A549 (cell line): ENCODE measurements at regions not wholly inside any gene's neighbourhood (a gene's known extent, or its start where the extent isn't known, plus 50 kb on each side); places are given as distances from the start of the nearest gene placed in this dataset.

Source experiments
- ATAC-seq, 2 experiments: fragments of 200-7000 bp in 1 of 2; fragments of >200 bp in 1 of 2; cut with Nextera tagmentation in 1 of 2; cut with Tn5 transposase in 1 of 2; 3 replicates each; pipeline versions ENCODE4 v1.8.0 to v1.9.1; 2018 to 2020; ENCODE audit warnings: mild to moderate bottlenecking in 1 of 2, moderate library complexity in 1 of 2
- CTCF ChIA-PET: fragments of 300-600 bp; sonication (Branson Sonifier 250); formaldehyde crosslinking; extraction: SDS; loops from one replicate; lab custom pipeline; 2021; ENCODE audit warnings: antibody characterized with exemption, inconsistent platforms; lab: Yijun Ruan, JAX
- POLR2A ChIA-PET: fragments of 350-600 bp; formaldehyde crosslinking; extraction: SDS; loops from one replicate; lab custom pipeline; 2021; ENCODE audit warnings: antibody characterized with exemption, inconsistent platforms; lab: Yijun Ruan, JAX
- DNase-seq, 2 experiments: peaks; one replicate each; pipeline versions ENCODE4 v3.0.0 to v3.0.0-alpha.2; 2011 to 2016; ENCODE audit warnings: low read depth in 1 of 2, low spot score in 1 of 2
- FAIRE-seq: peaks from 2 replicates; lab custom pipeline; 2011; peaks lifted over from hg19 to GRCh38; lab: Jason Lieb, UNC
- H3K27ac ChIP-seq, 2 experiments: fragments of >200 bp; sonication (Bioruptor Twin); formaldehyde crosslinking; 3 replicates each; pipeline ENCODE4 v1.5.1; 2016 to 2017
- H3K4me1 ChIP-seq: fragments of >200 bp; sonication (Bioruptor Twin); formaldehyde crosslinking; 3 replicates; pipeline ENCODE4 v1.6.1; 2016
- H3K4me2 ChIP-seq: fragments of >200 bp; sonication (Bioruptor Twin); formaldehyde crosslinking; 3 replicates; pipeline ENCODE4 v1.6.1; 2016
- H3K4me3 ChIP-seq: fragments of >200 bp; sonication (Bioruptor Twin); formaldehyde crosslinking; 3 replicates; pipeline ENCODE4 v1.5.1; 2016
- H3K9me3 ChIP-seq: fragments of >200 bp; sonication (Bioruptor Twin); formaldehyde crosslinking; 3 replicates; pipeline ENCODE4 v1.6.1; 2016
- ATOH8 ChIP-seq: fragments of 250-450 bp; sonication (Bioruptor Pico); IDR thresholded peaks from 2 replicates; pipeline ENCODE4 v1.5.0; 2020; ENCODE audit warnings: low read depth, mild to moderate bottlenecking, moderate library complexity
- CBX2 ChIP-seq: fragments of 200-600 bp; sonication (generic); IDR thresholded peaks from 2 replicates; pipeline ENCODE4 v1.6.1; 2016; ENCODE audit warnings: low read depth, mild to moderate bottlenecking, borderline replicate concordance
- E2F6 ChIP-seq: IDR thresholded peaks from 2 replicates; pipeline ENCODE4 v1.6.1; 2012; ENCODE audit warnings: low read depth, borderline replicate concordance
- EHMT2 ChIP-seq: fragments of 200-600 bp; sonication (generic); IDR thresholded peaks from 2 replicates; pipeline ENCODE4 v1.6.1; 2016; ENCODE audit warnings: antibody characterized with exemption, low read depth, mild to moderate bottlenecking, moderate library complexity
- ESRRA ChIP-seq: fragments of 150-350 bp; IDR thresholded peaks from 2 replicates; pipeline ENCODE4 v1.6.1; 2014; ENCODE audit warnings: mild to moderate bottlenecking, low read length, borderline replicate concordance
- FOXS1 ChIP-seq: fragments of 250-450 bp; sonication (Bioruptor Pico); IDR thresholded peaks from 2 replicates; pipeline ENCODE4 v1.5.0; 2020; ENCODE audit warnings: mild to moderate bottlenecking, moderate library complexity
- HDAC2 ChIP-seq: fragments of 200-600 bp; sonication (generic); IDR thresholded peaks from 2 replicates; pipeline ENCODE4 v1.6.1; 2016
- HEYL ChIP-seq: fragments of 250-450 bp; sonication (Bioruptor Pico); IDR thresholded peaks from 2 replicates; pipeline ENCODE4 v1.8.0; 2021; ENCODE audit warnings: mild to moderate bottlenecking, moderate library complexity
- HOXB13 ChIP-seq: fragments of 250-450 bp; sonication (Bioruptor Pico); IDR thresholded peaks from 2 replicates; pipeline ENCODE4 v1.5.0; 2020; ENCODE audit warnings: low read depth, mild to moderate bottlenecking, moderate library complexity
- KDM1A ChIP-seq: fragments of 200-600 bp; sonication (generic); IDR thresholded peaks from 2 replicates; pipeline ENCODE4 v1.6.1; 2016; ENCODE audit warnings: low read depth, mild to moderate bottlenecking
- MAFK ChIP-seq: fragments of 450-650 bp; IDR thresholded peaks from 2 replicates; pipeline ENCODE4 v1.6.1; 2014; ENCODE audit not compliant: partially characterized antibody
- PBX3 ChIP-seq: IDR thresholded peaks from 2 replicates; pipeline ENCODE4 v1.6.1; 2012
- POLR2AphosphoS2 ChIP-seq: conservative IDR thresholded peaks from 2 replicates; pipeline ENCODE4 v1.6.1; 2012; ENCODE audit warnings: low read length, improper control_type of control experiment, inconsistent platforms
- RAD21 ChIP-seq, 2 experiments: fragments of >200 bp in 1 of 2; sonication (Bioruptor Twin) in 1 of 2; formaldehyde crosslinking in 1 of 2; IDR thresholded peaks in 1 of 2; conservative IDR thresholded peaks in 1 of 2; 2 replicates in 1 of 2; 3 replicates in 1 of 2; pipeline ENCODE4 v1.6.1; 2012 to 2018; ENCODE audit warnings: inconsistent platforms in 1 of 2
- RFX5 ChIP-seq: fragments of 450-650 bp; IDR thresholded peaks from 2 replicates; pipeline ENCODE4 v1.7.1; 2014; ENCODE audit warnings: antibody characterized with exemption, mild to moderate bottlenecking, moderate library complexity
- SMC3 ChIP-seq: fragments of >200 bp; sonication (Bioruptor Twin); formaldehyde crosslinking; IDR thresholded peaks from 3 replicates; pipeline ENCODE4 v1.6.1; 2018; ENCODE audit warnings: inconsistent platforms
- SREBF2 ChIP-seq: fragments of 450-650 bp; IDR thresholded peaks from 2 replicates; pipeline ENCODE4 v1.6.1; 2014; ENCODE audit warnings: mild to moderate bottlenecking, moderate library complexity
- TP53 ChIP-seq: fragments of 250-450 bp; sonication (Bioruptor Pico); IDR thresholded peaks from 2 replicates; pipeline ENCODE4 v1.5.0; 2021; ENCODE audit warnings: mild to moderate bottlenecking, moderate library complexity
- WGBS: methylation state at CpG from one replicate; pipeline ENCODE4 v1.1.6; 2017; ENCODE audit errors: missing lambda C conversion rate; 5-methylcytosine and 5-hydroxymethylcytosine counted together
- TF ChIP-seq, protein P1 (sequence below): fragments of 250-450 bp; sonication (Bioruptor Pico); IDR thresholded peaks from 2 replicates; pipeline ENCODE4 v1.5.0; 2021; ENCODE audit warnings: mild to moderate bottlenecking, moderate library complexity, borderline replicate concordance
- TF ChIP-seq, protein P2 (sequence below): fragments of 450-650 bp; IDR thresholded peaks from 2 replicates; pipeline ENCODE4 v1.6.1; 2014; ENCODE audit warnings: antibody characterized with exemption

DNA sequence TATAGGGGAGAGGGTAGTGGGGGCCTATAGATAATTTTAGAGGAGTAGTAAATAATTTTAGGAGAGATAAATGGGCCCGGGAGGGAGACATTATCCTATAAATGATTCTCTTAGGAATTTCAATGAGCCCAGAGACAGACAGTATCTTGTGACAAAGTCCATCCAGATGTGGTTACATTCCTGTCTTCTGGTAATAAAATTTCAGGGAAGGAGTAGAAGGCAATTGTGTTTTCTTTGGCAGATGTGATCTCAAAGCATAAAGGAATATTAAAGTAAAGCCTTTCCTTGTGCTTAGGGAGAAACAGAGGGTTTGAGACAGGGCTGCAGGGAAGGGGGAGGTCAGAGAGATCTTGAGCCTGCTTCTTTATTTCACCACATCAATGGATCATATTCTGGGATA lies 979.8 kb upstream of the GJE1 start:
- H3K9me3 ChIP-seq = no peaks in the 10 kb centered on the region
- FAIRE-seq (no peak), DNase-seq (no peak), ATAC-seq (no peak)
- H3K27ac ChIP-seq = no peak overlapping the region
- no peak overlapping the region for H3K4me3 ChIP-seq
- H3K4me1 ChIP-seq = no peaks in the 10 kb centered on the region
- ChIA-PET POLR2A (no interaction called here), CTCF (no interaction called here)
- TF ChIP-seq E2F6 (no peak), EHMT2 (no peak)
- WGBS = 4% methylated on average over 1 of the region's 1 CpG
- no peak overlapping the region for H3K4me2 ChIP-seq

DNA sequence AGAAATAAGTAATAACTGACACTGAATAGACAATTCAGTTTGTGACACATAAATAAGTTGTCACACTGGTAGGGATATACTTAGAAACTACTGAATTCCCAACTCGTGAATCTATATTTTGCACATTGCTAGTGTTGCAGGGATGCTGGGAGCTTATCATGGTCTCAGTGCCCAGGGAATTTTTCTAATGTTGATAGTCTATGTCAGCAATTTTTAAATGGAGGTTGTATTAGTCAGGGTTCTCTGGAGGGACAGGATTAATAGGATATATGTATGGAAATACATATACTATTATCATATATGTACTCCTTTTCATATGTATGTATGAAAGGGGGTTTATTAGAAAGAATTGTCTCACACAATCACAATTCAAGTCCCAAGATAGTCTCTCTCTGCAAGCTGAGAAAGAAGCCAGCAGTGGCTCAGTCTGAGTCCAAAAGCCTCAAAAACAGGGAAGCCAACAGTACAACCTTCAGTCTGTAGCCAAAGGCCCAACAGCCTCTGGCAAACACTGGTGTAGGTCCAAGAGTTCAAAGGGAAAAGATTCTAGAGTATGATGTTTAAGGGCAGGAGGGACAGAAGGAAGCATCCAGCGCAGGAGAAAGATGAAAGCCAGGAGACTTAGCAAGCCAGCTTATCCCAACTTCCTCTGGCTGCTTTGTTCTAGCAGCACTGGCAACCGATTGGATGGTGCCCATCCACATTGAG lies 980.9 kb upstream of the GJE1 start:
- Histone ChIP-seq H3K4me2 (no peak overlapping the region), H3K27ac (no peak overlapping the region), H3K4me1 (no peaks in the 10 kb centered on the region), H3K4me3 (no peak overlapping the region), H3K9me3 (no peaks in the 10 kb centered on the region)
- POLR2A ChIA-PET = no interaction called here
- DNase-seq = no peak
- CTCF ChIA-PET = no interaction called here
- no peak for FAIRE-seq
- no peak for TF ChIP-seq HEYL (CRISPR knock-in tag)
- TF ChIP-seq MAFK = peak; percentile 59
- WGBS = 35% methylated on average over 3 of the region's 3 CpGs
- no peak for ATAC-seq

DNA sequence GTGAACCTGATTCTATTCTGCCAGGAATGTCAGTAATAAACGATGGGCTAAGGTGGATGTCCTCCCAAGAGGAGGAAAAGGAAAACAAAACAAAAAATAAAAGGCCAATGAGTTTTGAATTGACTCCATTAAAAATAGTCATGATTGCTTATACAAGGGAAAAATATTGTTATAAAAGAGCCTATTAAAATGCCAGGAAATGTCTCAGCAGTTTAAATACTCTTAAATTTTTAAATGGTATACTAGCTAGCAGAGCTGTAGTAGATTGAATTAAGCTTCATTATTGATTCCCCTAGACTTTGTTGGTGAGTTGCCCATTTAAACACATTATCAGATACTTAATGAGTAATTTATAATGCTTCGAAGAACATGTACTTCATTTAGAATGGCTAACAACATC lies 990.9 kb upstream of the GJE1 start:
- Histone ChIP-seq H3K4me2 (no peak overlapping the region), H3K9me3 (no peaks in the 10 kb centered on the region), H3K4me3 (no peak overlapping the region), H3K4me1 (no peaks in the 10 kb centered on the region), H3K27ac (no peak overlapping the region)
- FAIRE-seq (no peak), ATAC-seq (no peak), DNase-seq (no peak)
- 41% methylated on average over 2 of the region's 2 CpGs for WGBS
- TF ChIP-seq FOXS1 (CRISPR knock-in tag) (no peak), TP53 (no peak), ATOH8 (CRISPR knock-in tag) (no peak), ESRRA (no peak), PBX3 (no peak), CBX2 (no peak), RAD21 (conservative IDR thresholded peaks at IDR 0.05 in 1 of 2, IDR thresholded peaks at IDR 0.05 in 1 of 2) (no peak), KDM1A (no peak), HOXB13 (no peak), HDAC2 (no peak), SREBF2 (no peak), HEYL (CRISPR knock-in tag) (no peak), MAFK (no peak), POLR2AphosphoS2 (no peak), SMC3 (no peak), RFX5 (no peak)
- TF ChIP-seq, protein P1, sequence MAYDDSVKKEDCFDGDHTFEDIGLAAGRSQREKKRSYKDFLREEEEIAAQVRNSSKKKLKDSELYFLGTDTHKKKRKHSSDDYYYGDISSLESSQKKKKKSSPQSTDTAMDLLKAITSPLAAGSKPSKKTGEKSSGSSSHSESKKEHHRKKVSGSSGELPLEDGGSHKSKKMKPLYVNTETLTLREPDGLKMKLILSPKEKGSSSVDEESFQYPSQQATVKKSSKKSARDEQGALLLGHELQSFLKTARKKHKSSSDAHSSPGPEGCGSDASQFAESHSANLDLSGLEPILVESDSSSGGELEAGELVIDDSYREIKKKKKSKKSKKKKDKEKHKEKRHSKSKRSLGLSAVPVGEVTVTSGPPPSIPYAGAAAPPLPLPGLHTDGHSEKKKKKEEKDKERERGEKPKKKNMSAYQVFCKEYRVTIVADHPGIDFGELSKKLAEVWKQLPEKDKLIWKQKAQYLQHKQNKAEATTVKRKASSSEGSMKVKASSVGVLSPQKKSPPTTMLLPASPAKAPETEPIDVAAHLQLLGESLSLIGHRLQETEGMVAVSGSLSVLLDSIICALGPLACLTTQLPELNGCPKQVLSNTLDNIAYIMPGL (CRISPR knock-in tag) = no peak
- TF ChIP-seq, protein P2, sequence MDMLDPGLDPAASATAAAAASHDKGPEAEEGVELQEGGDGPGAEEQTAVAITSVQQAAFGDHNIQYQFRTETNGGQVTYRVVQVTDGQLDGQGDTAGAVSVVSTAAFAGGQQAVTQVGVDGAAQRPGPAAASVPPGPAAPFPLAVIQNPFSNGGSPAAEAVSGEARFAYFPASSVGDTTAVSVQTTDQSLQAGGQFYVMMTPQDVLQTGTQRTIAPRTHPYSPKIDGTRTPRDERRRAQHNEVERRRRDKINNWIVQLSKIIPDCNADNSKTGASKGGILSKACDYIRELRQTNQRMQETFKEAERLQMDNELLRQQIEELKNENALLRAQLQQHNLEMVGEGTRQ = no peak
- POLR2A ChIA-PET = no interaction called here
- CTCF ChIA-PET = no interaction called here
